ENCODE measurements at regions not wholly inside any gene's neighbourhood (a gene's known extent, or its start where the extent isn't known, plus 50 kb on each side); places are given as distances from the start of the nearest gene placed in this dataset.
"Not testable (repeated sequence)": the region's sequence is repeated elsewhere in the genome, so short reads cannot be mapped to it uniquely, and the experiment has no call there.

- DNase-seq, result no peak
Observed at GRCh38 chr2:89834306-89834705, 1142.8 kb downstream of the RPIA start.

DNA sequence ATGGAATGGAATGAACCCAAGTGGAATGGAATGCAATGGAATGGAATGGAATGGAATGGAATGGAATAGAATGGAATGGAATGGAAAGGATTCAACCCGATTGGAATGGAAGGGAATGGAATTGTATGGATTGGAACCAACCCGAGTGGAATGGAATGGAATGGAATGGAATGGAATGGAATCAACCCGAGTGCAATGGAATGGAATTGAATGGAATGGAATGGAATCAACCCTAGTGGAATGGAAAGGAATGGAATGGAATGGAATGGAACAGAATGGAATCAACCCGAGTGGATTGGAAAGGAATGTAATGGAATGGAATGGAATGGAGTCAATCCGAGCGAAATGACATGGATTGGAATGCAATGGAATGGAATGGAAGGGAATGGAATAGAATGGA lies 1144.9 kb downstream of the RPIA start:
- DNase-seq, result not testable (repeated sequence)

DNA sequence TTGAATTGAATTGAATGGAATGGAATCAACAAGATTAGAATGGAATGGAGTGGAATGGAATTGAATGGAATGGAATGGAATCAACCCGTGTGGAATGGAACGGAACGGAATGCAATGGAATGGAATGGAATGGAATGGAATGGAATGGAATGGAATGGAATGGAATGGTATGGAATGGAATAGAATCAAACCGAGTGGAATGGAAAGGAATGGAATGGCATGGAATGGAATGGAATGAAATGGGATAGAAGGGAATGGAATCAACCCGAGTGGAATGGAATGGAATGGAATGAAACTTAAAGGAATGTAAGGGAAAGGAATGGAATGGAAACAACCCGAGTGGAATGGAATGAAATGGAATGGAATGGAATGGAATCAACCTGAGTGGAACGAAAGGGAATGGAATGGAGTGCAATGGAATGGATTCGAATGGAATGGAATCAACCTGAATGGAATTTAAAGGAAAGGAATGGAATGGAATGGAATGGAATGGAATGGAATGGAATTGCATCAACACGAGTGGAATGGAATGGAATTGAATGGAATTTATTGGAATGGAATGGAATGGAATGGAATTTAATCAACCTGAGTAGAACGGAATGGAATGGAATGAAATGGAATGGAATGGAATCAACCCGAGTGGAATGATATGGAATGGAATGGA lies 1146.6 kb downstream of the RPIA start:
- no peak for DNase-seq

GRCh38 chr2:89840175-89840574 lies 1148.7 kb downstream of the RPIA start:
- not testable (repeated sequence) for DNase-seq

DNA sequence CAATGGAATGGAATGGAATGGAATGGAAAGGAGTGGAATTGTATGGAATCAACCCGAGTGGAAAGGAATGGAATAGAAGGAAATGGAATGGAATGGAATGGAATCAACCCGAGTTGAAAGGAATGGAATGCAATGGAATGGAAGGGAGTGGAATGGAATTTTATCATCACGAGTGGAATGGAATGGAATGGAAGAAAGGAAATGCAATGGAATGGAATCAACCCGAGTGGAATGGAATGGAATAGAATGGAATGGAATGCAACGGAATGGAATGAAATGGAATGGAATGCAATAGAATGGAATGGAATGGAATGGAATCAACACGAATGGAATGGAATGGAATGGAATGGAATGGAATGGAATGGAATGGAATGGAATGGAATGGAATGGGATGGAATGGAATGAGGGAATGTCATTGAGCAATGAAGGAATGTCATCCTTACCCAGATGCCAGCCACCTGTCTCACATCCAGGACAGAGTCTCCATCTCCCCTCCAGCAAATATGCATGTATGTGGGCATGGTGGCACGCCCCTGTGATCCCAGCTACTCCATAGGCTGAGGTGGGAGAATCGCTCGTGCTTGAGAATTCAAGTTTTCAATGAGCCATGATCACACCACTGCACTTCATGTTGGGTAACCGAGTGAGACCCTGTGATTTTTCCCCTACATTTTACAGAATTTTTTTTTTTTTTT lies 1149.5 kb downstream of the RPIA start:
- not testable (repeated sequence) for DNase-seq

DNA sequence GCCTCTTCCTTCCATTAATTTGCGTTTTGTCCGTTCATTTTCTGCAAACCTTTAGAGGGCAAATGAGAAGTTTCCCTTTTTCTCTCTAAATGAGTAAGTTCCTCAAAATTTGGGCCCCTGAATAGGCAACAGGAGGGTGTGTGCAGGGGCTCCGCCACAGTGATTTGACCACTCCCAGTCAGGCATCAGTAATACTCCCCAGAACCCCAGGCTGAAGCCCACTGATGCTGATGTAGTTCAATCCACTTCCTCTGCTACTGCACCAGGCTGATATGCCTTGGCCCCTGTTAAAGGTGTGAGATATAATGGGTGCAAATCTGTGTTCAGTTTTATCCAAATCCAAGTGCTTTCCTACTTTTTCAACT lies 1150.0 kb downstream of the RPIA start:
- DNase-seq, result no peak

GRCh38 chr2:89842180-89842908 lies 1150.9 kb downstream of the RPIA start:
- DNase-seq, result no peak

DNA sequence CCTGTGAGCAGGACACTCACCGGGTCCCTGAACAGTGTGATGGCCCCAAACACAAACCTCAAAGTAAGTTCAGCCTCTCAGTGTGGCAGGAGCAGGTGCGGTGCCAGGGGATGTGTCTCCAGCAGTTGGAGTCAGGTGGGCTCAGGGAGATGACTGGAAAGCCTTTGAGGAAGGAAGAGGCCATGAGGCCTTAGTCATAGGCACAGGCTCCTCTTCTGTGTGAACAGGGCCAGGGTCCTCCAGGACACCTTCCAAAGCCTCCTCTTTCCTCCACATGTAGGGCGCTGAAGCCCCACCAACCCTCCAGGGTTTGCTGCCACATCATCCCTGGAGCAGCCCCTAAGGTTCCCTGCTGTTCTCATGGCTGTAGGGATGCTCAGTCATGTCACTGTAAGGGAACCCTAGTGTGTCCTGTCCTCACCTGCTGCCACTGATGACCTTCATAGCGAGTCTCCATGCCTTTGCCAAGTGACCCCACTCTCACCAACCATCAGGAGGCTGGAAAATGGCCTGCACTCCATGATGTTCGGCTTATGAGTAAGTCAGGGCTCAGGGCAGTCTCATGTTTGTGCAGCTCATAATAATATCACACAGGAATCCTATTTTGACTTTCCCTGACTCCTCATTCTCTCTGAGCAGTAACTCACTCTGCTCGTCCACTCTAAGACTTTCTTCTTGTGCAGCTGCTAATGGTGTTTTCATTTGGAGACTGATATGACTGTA lies 1152.9 kb downstream of the RPIA start:
- no peak for DNase-seq

DNA sequence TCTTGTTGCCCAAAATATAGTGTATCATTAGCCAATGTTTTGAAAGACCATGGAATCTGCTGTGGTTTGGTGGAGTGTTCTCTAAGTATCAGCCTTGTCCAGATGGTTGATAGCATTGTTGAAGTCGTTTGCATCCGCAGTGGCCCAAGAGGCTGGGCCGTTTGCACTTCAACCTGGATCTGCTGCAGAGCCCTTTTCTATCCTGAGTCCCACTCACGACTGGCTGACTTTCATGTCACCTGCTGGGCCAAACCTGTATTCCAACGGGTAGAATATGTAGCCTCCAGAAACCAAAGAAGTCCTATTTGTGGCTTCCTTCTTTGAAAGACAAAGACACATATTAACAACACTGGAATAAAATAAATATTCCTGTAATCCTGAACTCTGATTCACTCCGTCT lies 1154.1 kb downstream of the RPIA start:
- DNase-seq, result no peak

GRCh38 chr2:89848114-89848513 lies 1156.6 kb downstream of the RPIA start:
- no peak for DNase-seq

DNA sequence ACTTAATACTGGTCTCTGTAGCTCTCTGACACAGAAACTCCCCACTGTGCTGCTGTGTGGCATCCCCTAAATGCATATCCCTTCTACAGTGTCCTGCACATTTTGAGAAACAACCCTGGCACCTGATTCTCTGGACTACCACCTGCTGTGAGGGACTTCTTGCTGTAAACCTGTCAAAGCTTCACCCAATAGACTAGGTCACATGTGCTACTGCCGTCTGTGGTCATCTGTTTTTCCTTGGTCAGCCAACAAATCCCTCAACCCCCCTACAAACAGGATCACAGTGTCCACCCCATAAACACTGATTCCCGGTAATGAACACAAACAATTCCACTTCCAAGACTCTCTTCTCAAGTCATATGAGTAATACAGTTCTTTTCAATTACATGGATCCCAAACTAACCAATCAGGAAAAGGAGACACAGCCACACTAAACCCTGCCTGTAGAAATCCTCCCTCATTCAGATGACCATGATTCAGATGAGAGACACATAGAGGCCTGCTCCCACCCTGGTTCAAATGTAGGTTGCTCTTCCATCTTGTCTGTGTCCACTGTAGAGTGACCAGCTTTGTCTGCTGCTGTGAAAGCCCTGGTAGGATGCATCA lies 1157.4 kb downstream of the RPIA start:
- DNase-seq, result no peak

- no peak for DNase-seq
Observed at GRCh38 chr2:89849731-89850130, 1158.3 kb downstream of the RPIA start.

DNA sequence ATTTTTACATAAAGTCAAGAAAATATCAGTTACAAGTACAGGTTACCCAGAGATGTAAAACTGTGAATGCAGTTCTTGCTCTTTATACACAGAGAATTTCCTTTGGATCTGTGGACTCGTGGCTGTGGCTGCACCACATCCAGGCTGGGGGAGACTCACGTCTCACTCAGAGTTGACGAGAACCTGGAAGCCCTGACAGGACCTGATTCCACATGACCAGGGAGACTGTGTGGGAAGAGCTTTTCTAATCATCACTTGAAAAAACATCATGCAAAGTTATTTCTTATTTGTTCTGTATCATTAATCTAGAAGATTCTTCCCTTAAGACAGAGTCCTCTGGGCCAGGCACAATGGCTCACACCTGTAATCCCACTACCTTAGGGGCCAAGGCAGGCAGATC lies 1159.0 kb downstream of the RPIA start:
- DNase-seq, result no peak

GRCh38 chr2:89850881-89851582 lies 1159.6 kb downstream of the RPIA start:
- no peak for DNase-seq

DNA sequence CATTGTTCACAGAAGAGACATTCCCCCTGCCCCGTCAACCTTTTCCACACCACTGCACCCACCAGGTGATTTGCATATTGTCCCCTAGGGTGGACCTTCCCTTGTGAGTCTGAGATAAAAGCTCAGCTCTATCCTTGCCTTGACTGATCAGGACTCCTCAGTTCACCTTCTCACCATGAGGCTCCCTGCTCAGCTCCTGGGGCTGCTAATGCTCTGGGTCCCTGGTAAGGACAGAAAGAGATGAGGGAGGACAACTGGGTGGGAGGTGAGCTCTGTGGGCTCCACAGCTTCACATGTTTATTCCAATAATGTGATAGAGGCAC lies 1160.1 kb downstream of the RPIA start:
- DNase-seq, result no peak

DNA sequence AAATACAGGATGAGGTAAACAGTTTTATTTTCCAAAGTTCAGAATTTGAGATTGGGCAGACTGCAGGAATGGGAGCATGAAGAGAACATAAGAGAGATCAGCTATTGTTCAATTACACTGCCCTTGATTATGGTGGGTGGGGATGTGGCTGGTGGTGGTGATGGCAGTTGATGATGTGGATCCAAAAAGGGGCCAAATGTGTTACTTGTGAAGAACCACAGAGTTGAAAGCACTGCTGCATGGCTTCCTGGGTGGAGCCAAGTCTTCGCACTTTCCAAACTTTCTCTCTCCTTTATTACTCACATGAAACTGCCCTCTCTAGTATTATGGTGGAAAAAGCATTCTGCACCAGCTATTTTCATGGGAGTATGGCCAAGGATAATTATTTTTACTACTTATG lies 1162.0 kb downstream of the RPIA start:
- DNase-seq, result not testable (repeated sequence)

DNA sequence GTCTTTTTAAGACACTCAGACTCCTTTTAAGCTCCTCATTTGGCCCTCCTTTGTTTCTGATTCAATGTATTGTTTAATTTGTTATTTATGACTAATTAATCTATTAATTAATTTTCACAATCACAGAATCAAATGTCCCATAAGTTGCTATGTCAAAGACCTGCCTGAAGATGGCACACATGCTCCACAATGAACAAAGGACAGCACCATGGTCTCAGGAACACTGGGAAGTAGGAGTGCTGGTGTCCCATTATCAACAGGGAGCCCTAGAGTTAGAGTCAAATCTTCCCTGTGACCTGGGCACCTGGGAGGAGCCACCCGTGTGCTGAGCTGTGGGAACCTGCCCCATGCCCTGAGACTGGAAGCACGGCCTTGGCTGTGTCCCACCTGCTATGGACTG lies 1164.3 kb downstream of the RPIA start:
- not testable (repeated sequence) for DNase-seq

- DNase-seq, result not testable (repeated sequence)
Observed at GRCh38 chr2:89856305-89856704, 1164.8 kb downstream of the RPIA start.

GRCh38 chr2:89862164-89862563 lies 1170.7 kb downstream of the RPIA start:
- not testable (repeated sequence) for DNase-seq

- DNase-seq, result not testable (repeated sequence)
Observed at GRCh38 chr2:89863209-89863608, 1171.7 kb downstream of the RPIA start.

DNA sequence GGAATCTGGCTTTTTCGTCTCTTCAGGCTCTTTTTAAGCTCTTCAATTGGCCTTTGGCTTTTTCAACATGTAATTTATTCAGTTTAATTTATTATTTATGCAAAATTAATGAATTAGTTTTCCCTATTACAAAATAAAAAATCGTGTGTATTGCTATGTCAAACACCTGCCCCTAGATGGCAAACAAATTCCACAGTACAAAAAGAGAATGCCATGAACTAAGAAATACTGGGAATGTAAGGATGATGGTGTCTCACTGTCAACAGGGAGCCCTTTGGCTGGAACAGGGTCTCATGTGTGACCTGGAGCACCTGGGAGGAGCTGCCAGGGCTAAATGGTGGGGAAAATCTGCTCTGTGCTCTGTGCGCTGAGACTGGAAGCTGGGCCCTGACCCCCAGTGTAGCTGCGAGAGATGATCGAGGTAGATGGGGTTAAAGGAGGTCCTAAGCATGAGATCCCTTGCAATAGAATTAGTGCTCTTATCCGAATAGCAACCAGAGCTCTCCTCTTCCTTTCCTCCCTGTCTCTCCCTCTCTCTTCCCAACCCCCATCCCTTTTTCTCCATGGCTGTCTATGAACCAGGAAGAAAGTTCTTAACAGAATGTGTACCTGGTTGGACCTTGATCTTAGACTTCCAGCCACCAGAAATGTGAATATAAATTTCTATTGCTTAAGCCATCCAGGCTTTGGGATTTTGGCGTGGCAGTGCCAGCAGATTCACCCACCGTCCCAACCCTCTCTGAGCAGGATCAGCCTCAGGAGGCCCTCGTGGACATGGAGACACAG lies 1183.5 kb downstream of the RPIA start:
- not testable (repeated sequence) for DNase-seq

- not testable (repeated sequence) for DNase-seq
Observed at GRCh38 chr2:89876445-89876844, 1185.0 kb downstream of the RPIA start.

Measured in NCI-H2171 treated with DMSO at 0.1 percent for 48 hours (cell line).